ENCODE measurements at regions not wholly inside any gene's neighbourhood (a gene's known extent, or its start where the extent isn't known, plus 50 kb on each side); places are given as distances from the start of the nearest gene placed in this dataset.

DNA sequence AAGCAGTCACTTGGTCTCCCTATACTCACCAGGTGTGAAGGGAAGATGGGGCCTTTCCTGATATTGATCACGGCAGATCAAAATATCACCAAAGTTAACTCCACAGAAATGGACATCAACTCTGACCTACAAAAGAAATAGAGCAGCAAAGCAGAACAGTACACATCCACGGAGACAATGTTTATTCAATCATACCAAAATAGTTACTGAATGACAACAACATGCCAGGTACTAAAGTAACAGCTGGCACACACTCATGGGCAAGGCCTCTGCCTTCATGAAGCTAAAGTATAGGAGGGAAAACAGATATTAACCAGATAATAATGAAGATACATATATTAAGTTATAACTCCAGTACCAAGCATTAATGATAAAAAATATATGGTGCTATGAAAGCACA is 59.2 kb upstream of the RASAL2 start:
- H3K27me3 ChIP-seq (ENCODE audit: control insufficient read depth in 2 of 2, insufficient read depth in 2 of 2, low read length in 2 of 2), result peaks cover 0 to 5% of the 10 kb centered on the region in 2 experiments; a peak in 1 of 5 replicates
- no peaks in the 10 kb centered on the region for H3K9me1 ChIP-seq (ENCODE audit: control insufficient read depth, insufficient read depth, low read length)
- 0% methylated on average over 2 of the region's 2 CpGs for WGBS (ENCODE audit: insufficient coverage, low coverage, missing lambda C conversion rate)
- intact Hi-C loops (cut with micrococcal nuclease), result no loop called here
- POLR2A ChIA-PET, result no interaction called here
- ATAC-seq (no peak), FAIRE-seq (no peak), DNase-seq (ENCODE audit: extremely low read depth in 1 of 4, low spot score in 3 of 4) (no peak)
- H3K9me3 ChIP-seq (replicated peaks; ENCODE audit: control insufficient read depth, insufficient read depth, low read depth, low read length), result no peaks in the 10 kb centered on the region
- H3K27ac ChIP-seq (ENCODE audit: extremely low read depth, low read depth, low read length), result no peak overlapping the region
- H3K4me3 ChIP-seq, result no peak overlapping the region
- TF ChIP-seq SOX6 (IDR thresholded peaks at IDR 0.05), result no peak
- no peak for TF ChIP-seq NR4A1 (CRISPR knock-in tag; IDR thresholded peaks at IDR 0.05)
- no peak for TF ChIP-seq NR4A1 (tag; IDR thresholded peaks at IDR 0.05)
- TF ChIP-seq NFRKB (IDR thresholded peaks at IDR 0.05; ENCODE audit: low read depth), result no peak
- TF ChIP-seq, protein P1, sequence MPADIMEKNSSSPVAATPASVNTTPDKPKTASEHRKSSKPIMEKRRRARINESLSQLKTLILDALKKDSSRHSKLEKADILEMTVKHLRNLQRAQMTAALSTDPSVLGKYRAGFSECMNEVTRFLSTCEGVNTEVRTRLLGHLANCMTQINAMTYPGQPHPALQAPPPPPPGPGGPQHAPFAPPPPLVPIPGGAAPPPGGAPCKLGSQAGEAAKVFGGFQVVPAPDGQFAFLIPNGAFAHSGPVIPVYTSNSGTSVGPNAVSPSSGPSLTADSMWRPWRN (IDR thresholded peaks at IDR 0.05; ENCODE audit: low read depth), result no peak
- TF ChIP-seq, protein P2, sequence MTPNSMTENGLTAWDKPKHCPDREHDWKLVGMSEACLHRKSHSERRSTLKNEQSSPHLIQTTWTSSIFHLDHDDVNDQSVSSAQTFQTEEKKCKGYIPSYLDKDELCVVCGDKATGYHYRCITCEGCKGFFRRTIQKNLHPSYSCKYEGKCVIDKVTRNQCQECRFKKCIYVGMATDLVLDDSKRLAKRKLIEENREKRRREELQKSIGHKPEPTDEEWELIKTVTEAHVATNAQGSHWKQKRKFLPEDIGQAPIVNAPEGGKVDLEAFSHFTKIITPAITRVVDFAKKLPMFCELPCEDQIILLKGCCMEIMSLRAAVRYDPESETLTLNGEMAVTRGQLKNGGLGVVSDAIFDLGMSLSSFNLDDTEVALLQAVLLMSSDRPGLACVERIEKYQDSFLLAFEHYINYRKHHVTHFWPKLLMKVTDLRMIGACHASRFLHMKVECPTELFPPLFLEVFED (CRISPR knock-in tag; conservative IDR thresholded peaks at IDR 0.05), result no peak
- no peak for TF ChIP-seq HDAC6 (IDR thresholded peaks at IDR 0.05; ENCODE audit: low read depth, low read length)
- no peak for TF ChIP-seq TFAM (CRISPR knock-in tag; conservative IDR thresholded peaks at IDR 0.05)
- no peak for TF ChIP-seq NCOA6 (IDR thresholded peaks at IDR 0.05)
- no peak for TF ChIP-seq ZNF24 (IDR thresholded peaks at IDR 0.05)
- TF ChIP-seq, protein P3, sequence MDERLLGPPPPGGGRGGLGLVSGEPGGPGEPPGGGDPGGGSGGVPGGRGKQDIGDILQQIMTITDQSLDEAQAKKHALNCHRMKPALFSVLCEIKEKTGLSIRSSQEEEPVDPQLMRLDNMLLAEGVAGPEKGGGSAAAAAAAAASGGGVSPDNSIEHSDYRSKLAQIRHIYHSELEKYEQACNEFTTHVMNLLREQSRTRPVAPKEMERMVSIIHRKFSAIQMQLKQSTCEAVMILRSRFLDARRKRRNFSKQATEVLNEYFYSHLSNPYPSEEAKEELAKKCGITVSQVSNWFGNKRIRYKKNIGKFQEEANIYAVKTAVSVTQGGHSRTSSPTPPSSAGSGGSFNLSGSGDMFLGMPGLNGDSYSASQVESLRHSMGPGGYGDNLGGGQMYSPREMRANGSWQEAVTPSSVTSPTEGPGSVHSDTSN (CRISPR knock-in tag; IDR thresholded peaks at IDR 0.05; ENCODE audit: low read depth), result no peak
- TF ChIP-seq, protein P3 (tag; conservative IDR thresholded peaks at IDR 0.05; ENCODE audit: low read depth), result no peak
- TF ChIP-seq ARHGAP35 (IDR thresholded peaks at IDR 0.05; ENCODE audit: partially characterized antibody), result no peak
- TF ChIP-seq HNRNPLL (IDR thresholded peaks at IDR 0.05; ENCODE audit: low read depth, low read length, poor library complexity, severe bottlenecking), result no peak
- TF ChIP-seq, protein P4, sequence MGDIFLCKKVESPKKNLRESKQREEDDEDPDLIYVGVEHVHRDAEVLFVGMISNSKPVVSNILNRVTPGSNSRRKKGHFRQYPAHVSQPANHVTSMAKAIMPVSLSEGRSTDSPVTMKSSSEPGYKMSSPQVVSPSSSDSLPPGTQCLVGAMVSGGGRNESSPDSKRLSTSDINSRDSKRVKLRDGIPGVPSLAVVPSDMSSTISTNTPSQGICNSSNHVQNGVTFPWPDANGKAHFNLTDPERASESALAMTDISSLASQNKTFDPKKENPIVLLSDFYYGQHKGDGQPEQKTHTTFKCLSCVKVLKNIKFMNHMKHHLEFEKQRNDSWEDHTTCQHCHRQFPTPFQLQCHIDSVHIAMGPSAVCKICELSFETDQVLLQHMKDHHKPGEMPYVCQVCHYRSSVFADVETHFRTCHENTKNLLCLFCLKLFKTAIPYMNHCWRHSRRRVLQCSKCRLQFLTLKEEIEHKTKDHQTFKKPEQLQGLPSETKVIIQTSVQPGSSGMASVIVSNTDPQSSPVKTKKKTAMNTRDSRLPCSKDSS (IDR thresholded peaks at IDR 0.05; ENCODE audit: low read depth, partially characterized antibody), result no peak
- H4K20me1 ChIP-seq (replicated peaks; ENCODE audit: control insufficient read depth, insufficient read depth, low read length), result no peaks in the 10 kb centered on the region
- CTCF ChIA-PET (ENCODE audit: low intra/inter-chr PET ratio), result no interaction called here
- no peak overlapping the region for H3K9ac ChIP-seq (ENCODE audit: insufficient read depth in 1 of 2, low read depth in 2 of 2, low read length in 2 of 2)
- H3K4me2 ChIP-seq (ENCODE audit: insufficient read depth, low read length), result no peak overlapping the region
- no TSS peak for BruUV-seq (replicated peaks)
- in situ Hi-C loops (cut with MboI), result no loop called here
- no peaks in the 10 kb centered on the region for H3K36me3 ChIP-seq (ENCODE audit: control insufficient read depth, insufficient read depth, low read length)
- peaks cover 0 to 7% of the 10 kb centered on the region in 2 experiments; a peak in 2 of 5 replicates for H3K4me1 ChIP-seq (replicated peaks in 1 of 2; ENCODE audit: control insufficient read depth in 2 of 2, insufficient read depth in 2 of 2, low read length in 2 of 2)
- H3K79me2 ChIP-seq (ENCODE audit: control insufficient read depth, insufficient read depth, low read length), result no peaks in the 10 kb centered on the region
- H2AFZ ChIP-seq (ENCODE audit: low read depth, low read length), result no peak overlapping the region
